Urothelium cell line (cell line): ENCODE measurements at regions not wholly inside any gene's neighbourhood (a gene's known extent, or its start where the extent isn't known, plus 50 kb on each side); places are given as distances from the start of the nearest gene placed in this dataset.
A peak's percentile ranks its signal among the peaks of the same experiment; 100 is the strongest.

Experiments
- DNase-seq: peaks from one replicate; pipeline ENCODE4 v3.0.0; 2011; ENCODE audit warnings: low spot score, mixed read lengths
- FAIRE-seq: peaks from 2 replicates; lab custom pipeline; 2011; peaks lifted over from hg19 to GRCh38; lab: Jason Lieb, UNC

DNA sequence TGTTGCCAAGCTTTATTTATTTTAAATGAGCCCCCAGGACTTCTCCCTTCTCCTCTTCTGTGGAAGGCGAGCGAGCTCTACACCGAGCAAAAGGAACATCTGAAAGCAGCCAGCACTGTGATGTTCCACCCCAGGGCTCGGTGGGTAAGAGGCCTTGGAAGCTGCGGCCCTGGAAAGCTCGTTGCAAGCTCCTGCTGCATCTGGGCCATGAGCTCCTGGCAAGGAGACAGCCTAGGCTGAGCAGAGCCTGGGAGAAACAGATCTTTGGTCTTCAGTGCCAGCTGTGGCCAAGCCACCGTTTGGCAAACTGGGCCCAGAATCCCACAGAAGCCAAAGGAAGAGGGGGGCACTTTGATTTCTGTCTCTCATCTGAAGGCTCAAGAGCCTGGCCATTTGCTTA lies 114.1 kb downstream of the ENGASE start:
- no peak for FAIRE-seq

GRCh38 chr17:79188048-79188447 lies 113.4 kb downstream of the ENGASE start:
- DNase-seq (peak; percentile 76), FAIRE-seq (peak; percentile 66)

More for the DNA sequence above, 114.1 kb downstream of the ENGASE start:
- DNase-seq, result no peak

DNA sequence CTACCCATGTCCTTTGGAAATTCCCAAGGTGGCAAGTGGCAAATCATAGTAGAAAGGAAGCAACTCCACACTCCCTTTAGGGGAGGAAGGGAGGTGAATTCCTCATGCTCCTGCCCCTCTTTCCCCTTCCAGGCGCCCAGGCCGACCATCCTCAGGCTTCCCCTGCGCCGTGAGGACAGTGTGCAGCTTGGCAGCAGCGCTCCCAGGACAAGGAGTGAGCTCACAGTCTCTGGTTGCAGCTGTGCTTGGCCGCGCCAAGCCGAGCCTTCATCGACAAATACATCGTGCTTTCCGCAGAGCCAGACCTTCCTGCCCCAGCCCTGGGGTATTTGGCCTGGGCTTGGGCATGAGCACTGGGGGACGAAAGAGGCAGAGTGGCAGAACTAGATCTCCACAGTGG lies 112.6 kb downstream of the ENGASE start:
- no peak for DNase-seq
- FAIRE-seq, result no peak

DNA sequence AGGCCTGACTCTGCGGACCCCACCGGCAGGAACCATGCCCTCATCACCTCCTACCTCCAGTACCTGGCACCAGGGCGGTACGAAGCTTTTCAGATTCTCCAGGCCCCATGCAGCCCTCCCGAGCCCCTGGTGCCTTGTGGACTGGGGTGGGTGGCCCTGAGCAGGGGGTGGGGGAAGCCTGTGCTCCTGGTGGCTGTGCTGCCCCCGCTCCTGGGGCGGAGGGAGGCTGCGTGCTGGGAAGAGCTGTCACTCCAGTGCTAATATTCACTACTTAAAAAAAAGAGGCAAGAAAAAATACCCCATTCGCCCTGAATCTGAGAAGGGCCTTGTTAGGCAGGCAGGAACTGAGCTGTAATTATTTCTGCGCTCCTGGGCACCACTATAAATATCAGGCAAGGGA lies 111.8 kb downstream of the ENGASE start:
- no peak for FAIRE-seq

DNA sequence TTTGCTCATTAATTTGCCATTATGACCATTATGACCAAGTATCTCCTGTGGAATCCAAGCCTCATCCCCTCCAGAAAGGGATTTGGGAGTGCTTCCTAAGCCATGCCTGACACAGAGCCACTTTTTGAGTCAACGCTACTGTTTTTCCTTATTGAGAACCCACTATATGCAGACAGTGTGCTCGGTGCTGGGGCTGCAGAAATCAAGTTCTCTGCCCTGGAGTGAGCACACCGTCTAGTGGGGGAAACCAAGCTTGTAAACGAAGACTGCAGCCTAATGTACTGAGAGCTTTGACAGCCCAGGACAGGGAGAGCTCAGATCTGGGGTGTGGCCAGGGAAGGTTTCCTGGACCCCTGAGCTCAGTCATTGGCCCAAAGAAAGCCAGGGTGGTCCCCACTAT lies 111.0 kb downstream of the ENGASE start:
- no peak for DNase-seq
- no peak for FAIRE-seq

More for the DNA sequence above, 111.8 kb downstream of the ENGASE start:
- DNase-seq, result no peak

GRCh38 chr17:79184219-79184618 lies 109.6 kb downstream of the ENGASE start:
- no peak for DNase-seq
- FAIRE-seq, result peak; percentile 9

GRCh38 chr17:79183293-79184158 lies 108.9 kb downstream of the ENGASE start:
- peak; percentile 83 for DNase-seq
- no peak for FAIRE-seq

DNA sequence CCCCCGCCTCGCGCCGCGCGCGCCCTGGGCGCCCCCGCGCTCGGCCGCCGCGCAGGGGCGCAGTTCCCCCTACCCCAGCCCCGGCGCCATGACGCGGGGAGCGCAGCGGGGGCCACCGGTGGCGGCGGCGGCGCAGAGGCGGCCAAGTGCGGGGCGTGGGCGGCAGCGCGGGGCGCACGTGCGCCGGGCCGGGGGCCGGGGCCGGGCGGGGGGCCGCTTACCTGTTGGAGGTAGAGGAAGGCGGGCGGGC lies 108.3 kb downstream of the ENGASE start:
- DNase-seq, result no peak
- no peak for FAIRE-seq

- no peak for DNase-seq
- no peak for FAIRE-seq
Measured at GRCh38 chr17:79182176-79183042, 107.8 kb downstream of the ENGASE start.

DNA sequence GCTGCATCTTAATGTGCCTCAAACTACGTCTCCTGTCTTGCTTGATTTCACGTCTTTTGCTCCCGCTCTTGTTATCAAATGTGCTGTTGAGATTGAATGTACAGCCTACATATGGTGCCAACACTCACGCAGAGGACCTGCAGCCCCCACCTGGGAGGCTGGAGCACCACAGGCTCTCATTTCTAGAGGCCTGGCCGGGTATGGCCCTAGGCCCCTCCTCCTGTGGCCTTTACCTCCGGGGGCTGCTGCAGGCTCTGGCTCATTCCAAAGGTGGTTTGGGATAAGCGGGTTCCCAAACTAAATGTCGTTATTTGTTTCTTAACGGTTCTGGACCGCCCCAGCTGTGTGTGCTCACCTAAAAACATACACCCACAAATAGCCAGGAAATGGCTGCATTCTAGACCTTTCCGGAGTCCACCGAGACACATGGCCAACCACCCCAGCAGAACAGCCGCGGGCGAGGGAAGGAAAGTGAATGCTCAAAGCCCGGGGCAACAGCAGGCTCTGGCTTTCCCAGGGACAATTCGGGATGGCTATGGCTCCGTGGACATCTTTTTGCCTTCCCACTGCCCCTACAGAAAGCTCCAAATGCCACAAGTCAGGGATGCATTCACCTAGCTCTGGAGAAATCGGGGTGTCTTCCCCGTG lies 105.9 kb downstream of the ENGASE start:
- FAIRE-seq, result no peak
- DNase-seq, result no peak

- DNase-seq, result no peak
Measured at GRCh38 chr17:79179334-79179733, 104.7 kb downstream of the ENGASE start.

GRCh38 chr17:79177877-79178276 lies 103.3 kb downstream of the ENGASE start:
- FAIRE-seq (no peak), DNase-seq (no peak)

More at GRCh38 chr17:79179334-79179733, 104.7 kb downstream of the ENGASE start:
- FAIRE-seq, result no peak

DNA sequence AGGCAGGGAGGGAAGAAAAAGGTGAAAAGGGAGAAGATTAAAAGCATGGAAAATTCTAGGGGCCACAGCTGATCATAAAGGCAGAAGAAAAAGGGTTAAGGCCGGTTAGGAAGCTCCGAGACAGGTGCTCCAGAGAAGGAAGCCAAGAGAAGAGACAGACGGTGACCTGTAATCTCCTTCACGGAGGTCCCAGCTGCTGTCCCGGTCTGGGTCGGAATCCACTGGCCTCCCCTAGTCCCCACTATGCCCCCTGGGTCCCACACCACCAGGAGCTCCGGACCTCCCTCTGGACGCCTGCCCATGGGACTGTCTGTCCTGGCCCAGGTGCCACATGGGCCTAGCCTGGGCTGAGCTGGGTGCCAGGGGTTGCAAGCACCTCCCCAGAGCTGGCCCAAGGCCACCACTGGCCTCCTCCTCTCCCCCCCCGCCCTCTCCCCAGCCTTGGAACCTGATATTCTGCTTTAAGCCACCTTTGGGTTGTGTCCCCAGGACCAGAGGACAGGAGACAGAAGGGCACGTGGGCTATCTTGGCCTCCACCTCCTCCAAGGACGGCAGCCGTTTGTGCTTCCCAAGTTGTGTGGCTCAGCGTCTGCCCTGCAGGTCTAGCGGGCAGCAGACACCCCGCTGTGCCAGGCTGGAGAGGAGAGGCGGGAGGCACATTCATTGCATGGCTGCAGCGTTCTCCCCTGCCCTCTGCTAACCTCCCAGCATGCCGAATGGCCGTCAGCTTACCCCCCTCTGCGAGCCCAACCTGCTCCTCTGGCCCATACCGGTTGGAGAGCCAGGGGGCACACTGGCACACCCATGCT lies 102.4 kb downstream of the ENGASE start:
- DNase-seq (no peak), FAIRE-seq (no peak)

DNA sequence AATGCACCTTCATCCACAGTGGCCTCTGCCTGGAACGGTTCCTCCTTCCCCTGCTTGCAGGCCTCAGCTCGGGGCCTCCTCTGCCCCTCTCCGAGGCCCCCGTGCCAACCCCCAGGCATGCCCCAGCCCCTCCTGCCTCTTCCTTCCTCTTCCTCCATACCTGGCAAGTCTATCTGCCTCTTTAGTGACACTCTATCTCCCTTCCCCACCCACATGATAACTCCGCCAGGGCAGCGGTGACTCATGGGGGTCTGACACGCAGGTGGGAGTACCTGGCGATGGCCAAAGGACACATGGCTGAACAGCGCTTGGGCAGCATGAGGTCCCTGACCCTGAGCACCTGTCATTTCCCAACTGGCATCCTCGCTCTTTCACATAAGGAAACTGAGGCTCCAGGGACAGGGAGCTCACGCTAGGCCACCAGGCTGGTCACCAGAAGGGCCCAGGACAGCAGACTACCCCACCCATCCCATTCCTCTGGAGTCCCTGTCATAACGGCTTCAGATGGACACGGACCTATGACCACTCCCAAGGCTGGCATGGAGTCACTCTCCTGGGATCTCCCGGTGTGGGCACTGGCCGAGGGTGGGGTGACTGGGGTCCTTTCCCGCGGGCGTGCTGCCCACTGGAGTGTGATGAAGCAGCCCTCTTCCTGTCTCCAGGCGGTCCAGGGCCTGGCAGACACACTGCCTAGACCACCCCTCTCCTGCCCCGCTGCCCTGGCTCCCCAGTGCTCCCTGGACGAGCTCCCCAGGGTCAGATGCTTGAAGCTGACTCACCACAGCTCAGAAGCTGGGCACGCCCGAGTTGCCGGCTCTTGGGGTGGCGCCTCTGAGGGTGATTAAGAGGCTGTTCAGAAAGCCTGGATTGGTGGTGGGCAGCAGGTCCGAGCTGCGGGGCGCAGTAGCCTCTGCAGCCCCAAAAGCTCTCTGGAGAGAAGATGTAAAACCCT lies 100.6 kb downstream of the ENGASE start:
- FAIRE-seq, result no peak
- no peak for DNase-seq

- DNase-seq (no peak), FAIRE-seq (peak; percentile 99)
Measured at GRCh38 chr17:79174193-79174765, 99.7 kb downstream of the ENGASE start.

DNA sequence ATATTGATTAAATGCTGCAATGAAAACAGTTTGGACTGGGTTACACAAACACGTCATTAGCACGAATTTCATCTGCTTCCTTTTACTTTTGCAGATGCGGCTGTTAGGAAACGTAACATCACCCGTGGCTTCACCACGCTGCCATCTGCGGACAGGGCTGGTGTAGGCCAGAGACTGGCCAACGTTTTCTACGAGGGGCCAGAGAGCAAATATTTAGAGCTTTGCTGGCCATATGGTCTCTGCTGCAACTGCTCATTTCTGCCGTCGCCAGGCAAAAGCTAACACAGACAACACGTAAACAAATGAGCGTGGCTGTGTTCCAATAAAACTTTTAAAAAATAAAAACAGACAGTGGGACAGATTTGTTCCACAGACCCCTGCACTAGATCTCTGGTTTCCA lies 96.6 kb downstream of the ENGASE start:
- FAIRE-seq (no peak), DNase-seq (no peak)

DNA sequence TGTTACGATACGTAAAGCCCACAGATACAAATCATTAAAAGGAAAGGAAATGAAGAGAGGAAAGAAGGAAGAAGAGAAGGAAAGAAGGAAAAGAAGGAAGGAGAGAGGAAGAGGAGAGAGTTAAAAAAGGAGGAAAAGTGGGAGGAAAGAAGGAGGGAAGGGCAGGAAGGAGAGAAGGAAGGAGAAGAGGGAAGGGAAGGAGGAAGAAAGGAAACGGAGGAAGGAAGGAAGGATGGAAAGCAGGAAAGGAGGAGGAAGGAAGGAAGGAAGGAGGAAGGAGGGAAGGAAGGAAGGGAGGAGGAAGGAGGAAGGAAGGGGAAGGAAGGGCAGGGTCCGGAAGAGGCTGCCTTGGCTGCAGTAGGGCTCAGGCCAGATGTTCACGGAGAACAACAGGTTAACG lies 95.2 kb downstream of the ENGASE start:
- FAIRE-seq, result no peak
- no peak for DNase-seq

GRCh38 chr17:79169366-79169765 lies 94.7 kb downstream of the ENGASE start:
- no peak for FAIRE-seq

GRCh38 chr17:79168486-79169055 lies 93.9 kb downstream of the ENGASE start:
- no peak for FAIRE-seq
- DNase-seq, result no peak

More at GRCh38 chr17:79169366-79169765, 94.7 kb downstream of the ENGASE start:
- DNase-seq, result no peak
